Mesodermal cell (in vitro differentiated cells): ENCODE measurements at regions not wholly inside any gene's neighbourhood (a gene's known extent, or its start where the extent isn't known, plus 50 kb on each side); places are given as distances from the start of the nearest gene placed in this dataset.

Experiments
- H3K27ac ChIP-seq: 2 replicates; pipeline ENCODE4 v1.7.0; 2013; ENCODE audit warnings: mild to moderate bottlenecking, low read depth, low read length, moderate library complexity; ENCODE audit not compliant: severe bottlenecking
- H3K36me3 ChIP-seq: 2 replicates; pipeline ENCODE4 v1.7.1; 2013; ENCODE audit warnings: mild to moderate bottlenecking, low read length, moderate library complexity; ENCODE audit not compliant: control insufficient read depth, insufficient read depth
- H3K4me1 ChIP-seq: one replicate; pipeline ENCODE4 v1.7.1; 2013; ENCODE audit warnings: mild to moderate bottlenecking, low read length; ENCODE audit not compliant: insufficient read depth, control insufficient read depth, poor library complexity, severe bottlenecking
- H3K4me3 ChIP-seq: 2 replicates; pipeline ENCODE4 v1.7.0; 2013; ENCODE audit warnings: low read length, control low read depth, mild to moderate bottlenecking; ENCODE audit not compliant: insufficient read depth, poor library complexity, severe bottlenecking; ENCODE audit errors: extremely low read depth
- H3K9me3 ChIP-seq: 2 replicates; pipeline ENCODE4 v1.7.1; 2013; ENCODE audit warnings: mild to moderate bottlenecking, low read length, moderate library complexity; ENCODE audit not compliant: control insufficient read depth
- WGBS, 2 experiments: methylation state at CpG; one replicate each; pipeline ENCODE4 v1.1.5; 2013; ENCODE audit warnings: missing lambda C conversion rate in 2 of 2; ENCODE audit not compliant: insufficient coverage in 2 of 2; 5-methylcytosine and 5-hydroxymethylcytosine counted together

DNA sequence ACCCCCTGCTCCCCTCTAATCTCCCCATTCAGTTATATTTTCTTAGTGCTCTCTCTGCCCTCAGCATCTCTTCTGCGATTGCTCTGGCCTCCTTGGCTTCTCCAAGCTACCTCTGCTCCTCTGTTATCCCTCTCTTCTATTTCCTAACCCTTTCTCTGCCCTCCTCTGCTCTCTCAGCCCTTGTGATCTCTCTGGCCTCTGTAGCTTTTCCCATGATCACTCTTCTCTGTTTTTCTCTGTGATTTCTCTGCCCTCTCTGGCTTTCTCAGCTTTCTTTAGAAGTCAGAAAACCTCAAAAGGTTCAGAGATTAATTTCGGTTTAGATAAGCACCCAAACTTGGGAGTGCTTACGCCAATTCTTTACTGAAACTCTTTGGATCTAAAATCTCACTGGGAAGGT, 795.0 kb downstream of the DIAPH3 start:
- Histone ChIP-seq H3K4me3 (no peak overlapping the region), H3K4me1 (no peaks in the 10 kb centered on the region), H3K9me3 (no peaks in the 10 kb centered on the region), H3K36me3 (no peaks in the 10 kb centered on the region), H3K27ac (no peak overlapping the region)
- WGBS, 2 experiments = 80 to 90% methylated on average over 3 of the region's 3 CpGs

- peaks cover 5% of the 10 kb centered on the region for H3K4me1 ChIP-seq
- H3K36me3 ChIP-seq = no peaks in the 10 kb centered on the region
- no peak overlapping the region for H3K27ac ChIP-seq
- WGBS, 2 experiments = 100% methylated on average over 1 of the region's 1 CpG; no CpG with 5 or more reads in 1 of the 2 experiments
- no peak overlapping the region for H3K4me3 ChIP-seq
- no peaks in the 10 kb centered on the region for H3K9me3 ChIP-seq
These were observed 792.5 kb downstream of the DIAPH3 start for GRCh38 chr13:59371229-59371628.

GRCh38 chr13:59373341-59373740, 790.4 kb downstream of the DIAPH3 start:
- H3K36me3 ChIP-seq = no peaks in the 10 kb centered on the region
- H3K4me3 ChIP-seq = no peak overlapping the region
- no peaks in the 10 kb centered on the region for H3K9me3 ChIP-seq
- 89 to 100% methylated on average over 1 of the region's 1 CpG for WGBS, 2 experiments
- H3K27ac ChIP-seq = no peak overlapping the region
- peaks cover 5% of the 10 kb centered on the region for H3K4me1 ChIP-seq

- Histone ChIP-seq H3K4me1 (peaks cover 5% of the 10 kb centered on the region), H3K27ac (peak overlapping the region; percentile 26), H3K36me3 (no peaks in the 10 kb centered on the region), H3K9me3 (no peaks in the 10 kb centered on the region), H3K4me3 (no peak overlapping the region)
- WGBS, 2 experiments = 67 to 100% methylated on average over 2 of the region's 3 CpGs
These were observed 789.0 kb downstream of the DIAPH3 start for GRCh38 chr13:59374691-59375090.

GRCh38 chr13:59384154-59384553, 779.6 kb downstream of the DIAPH3 start:
- H3K27ac ChIP-seq = peak overlapping the region; percentile 76
- H3K36me3 ChIP-seq = no peaks in the 10 kb centered on the region
- H3K4me1 ChIP-seq = peaks cover 13% of the 10 kb centered on the region
- H3K4me3 ChIP-seq = no peak overlapping the region
- H3K9me3 ChIP-seq = peaks cover 4% of the 10 kb centered on the region
- WGBS, 2 experiments = 33 to 54% methylated on average over 1 of the region's 1 CpG

GRCh38 chr13:59391696-59392095, 772.0 kb downstream of the DIAPH3 start:
- 25 to 43% methylated on average over 2 of the region's 2 CpGs for WGBS, 2 experiments

GRCh38 chr13:59392328-59392727, 771.4 kb downstream of the DIAPH3 start:
- Histone ChIP-seq H3K36me3 (no peaks in the 10 kb centered on the region), H3K4me3 (no peak overlapping the region), H3K27ac (no peak overlapping the region), H3K9me3 (peaks cover 4% of the 10 kb centered on the region), H3K4me1 (peaks cover 3% of the 10 kb centered on the region)

More at GRCh38 chr13:59391696-59392095, 772.0 kb downstream of the DIAPH3 start:
- peaks cover 3% of the 10 kb centered on the region for H3K4me1 ChIP-seq
- peaks cover 4% of the 10 kb centered on the region for H3K9me3 ChIP-seq
- H3K36me3 ChIP-seq = no peaks in the 10 kb centered on the region
- H3K27ac ChIP-seq = no peak overlapping the region
- H3K4me3 ChIP-seq = no peak overlapping the region

DNA sequence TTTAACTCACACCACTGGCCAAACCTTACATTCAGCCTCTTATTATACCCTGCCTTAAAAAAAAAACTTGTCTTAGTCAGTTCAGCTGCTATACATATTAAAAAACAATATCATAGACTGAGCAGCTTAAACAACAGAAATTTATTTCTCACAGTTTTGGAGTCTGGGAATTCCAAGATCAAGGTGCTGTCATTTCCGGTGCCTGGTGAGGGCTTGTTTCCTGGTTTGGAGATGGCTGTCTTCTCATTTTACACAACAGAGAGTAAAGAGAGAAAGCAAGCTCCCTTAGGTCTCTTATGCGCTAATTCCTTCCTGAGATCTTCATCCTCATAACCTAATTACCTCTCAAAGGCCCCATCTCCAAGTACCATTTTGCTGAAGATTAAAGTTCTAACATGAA, 769.2 kb downstream of the DIAPH3 start:
- Histone ChIP-seq H3K27ac (no peak overlapping the region), H3K36me3 (no peaks in the 10 kb centered on the region), H3K4me3 (no peak overlapping the region), H3K4me1 (peaks cover 3% of the 10 kb centered on the region), H3K9me3 (no peaks in the 10 kb centered on the region)
- 83% methylated on average over 1 of the region's 2 CpGs; no CpG with 5 or more reads in 1 of the 2 experiments for WGBS, 2 experiments

GRCh38 chr13:59398127-59398526, 765.6 kb downstream of the DIAPH3 start:
- H3K9me3 ChIP-seq = peaks cover 2% of the 10 kb centered on the region
- H3K27ac ChIP-seq = no peak overlapping the region
- H3K4me1 ChIP-seq = peaks cover 4% of the 10 kb centered on the region
- no peak overlapping the region for H3K4me3 ChIP-seq
- no peaks in the 10 kb centered on the region for H3K36me3 ChIP-seq
- WGBS, 2 experiments = 83% methylated on average over 1 of the region's 3 CpGs; no CpG with 5 or more reads in 1 of the 2 experiments

GRCh38 chr13:59398661-59399060, 765.1 kb downstream of the DIAPH3 start:
- Histone ChIP-seq H3K4me1 (peaks cover 4% of the 10 kb centered on the region), H3K9me3 (peaks cover 5% of the 10 kb centered on the region), H3K36me3 (no peaks in the 10 kb centered on the region), H3K27ac (no peak overlapping the region), H3K4me3 (no peak overlapping the region)
- WGBS, 2 experiments = 100% methylated on average over 1 of the region's 4 CpGs; no CpG with 5 or more reads in 1 of the 2 experiments

DNA sequence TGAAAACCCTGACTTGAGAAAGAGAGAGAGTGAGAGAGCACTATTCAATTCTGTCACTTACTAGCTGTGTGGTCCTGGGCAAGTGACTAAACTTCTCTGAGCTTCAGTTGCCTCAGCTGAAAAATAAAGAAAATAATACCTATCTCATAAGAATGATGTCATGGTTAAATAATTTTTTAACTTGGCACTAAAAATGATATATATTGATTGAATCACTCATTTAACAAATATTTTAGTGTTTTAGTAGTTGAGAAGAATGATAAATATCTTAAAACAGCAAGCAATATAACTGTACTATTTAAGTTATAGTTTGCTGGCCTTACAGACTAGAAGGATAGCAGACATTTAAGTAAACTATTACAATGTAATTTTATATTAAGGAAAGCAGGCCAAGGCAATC, 764.2 kb downstream of the DIAPH3 start:
- Histone ChIP-seq H3K4me3 (no peak overlapping the region), H3K36me3 (no peaks in the 10 kb centered on the region), H3K9me3 (peaks cover 5% of the 10 kb centered on the region), H3K27ac (no peak overlapping the region), H3K4me1 (peaks cover 4% of the 10 kb centered on the region)

DNA sequence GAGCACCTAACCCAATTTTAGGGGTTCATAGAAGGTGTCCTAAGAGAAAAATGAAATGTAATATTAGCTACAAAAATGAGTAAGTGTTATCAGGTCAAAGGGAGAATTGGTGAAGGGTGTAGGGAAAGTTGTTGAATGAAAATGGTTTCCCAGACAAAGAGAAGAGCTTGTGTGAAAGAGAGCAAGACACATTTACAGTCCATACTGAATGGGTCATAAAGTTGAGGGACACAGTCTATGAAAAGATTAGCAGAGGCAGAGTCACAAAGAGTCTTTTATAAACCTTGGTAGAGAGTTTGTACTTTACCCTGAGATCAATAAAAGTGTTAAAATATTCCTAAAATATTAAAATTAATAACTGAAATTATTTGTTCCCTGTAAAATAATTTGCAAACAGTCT, 759.4 kb downstream of the DIAPH3 start:
- H3K4me1 ChIP-seq = peaks cover 4% of the 10 kb centered on the region
- no peak overlapping the region for H3K4me3 ChIP-seq
- H3K9me3 ChIP-seq = peaks cover 24% of the 10 kb centered on the region
- no peaks in the 10 kb centered on the region for H3K36me3 ChIP-seq
- H3K27ac ChIP-seq = no peak overlapping the region
